GM19351 (cell line): ENCODE measurements at regions not wholly inside any gene's neighbourhood (a gene's known extent, or its start where the extent isn't known, plus 50 kb on each side); places are given as distances from the start of the nearest gene placed in this dataset.

ENCODE experiments used
- ATAC-seq: cut with Tn5 transposase; IDR thresholded peaks from one replicate; pipeline ENCODE4 v1.9.1; 2021; ENCODE audit warnings: mild to moderate bottlenecking, moderate library complexity; ENCODE audit not compliant: unreplicated experiment

- ATAC-seq: no peak
Observed at GRCh38 chr5:175246889-175247520, 197.0 kb downstream of the DRD1 start.

- ATAC-seq: no peak
Observed at GRCh38 chr5:175246242-175246888, 197.6 kb downstream of the DRD1 start.

GRCh38 chr5:175243441-175243840 is 200.5 kb downstream of the DRD1 start:
- ATAC-seq: no peak

GRCh38 chr5:175242207-175242606 is 201.8 kb downstream of the DRD1 start:
- no peak for ATAC-seq

GRCh38 chr5:175238326-175238725 is 205.7 kb downstream of the DRD1 start:
- no peak for ATAC-seq

GRCh38 chr5:175236176-175236575 is 207.8 kb downstream of the DRD1 start:
- ATAC-seq: no peak

- no peak for ATAC-seq
Observed at GRCh38 chr5:175235251-175235960, 208.6 kb downstream of the DRD1 start.

GRCh38 chr5:175230299-175230698 is 213.7 kb downstream of the DRD1 start:
- no peak for ATAC-seq

- no peak for ATAC-seq
Observed at GRCh38 chr5:175226506-175226905, 217.5 kb downstream of the DRD1 start.

- no peak for ATAC-seq
Observed at GRCh38 chr5:175223291-175223690, 220.7 kb downstream of the DRD1 start.

GRCh38 chr5:175222621-175223020 is 221.4 kb downstream of the DRD1 start:
- no peak for ATAC-seq

- no peak for ATAC-seq
Observed at GRCh38 chr5:175220549-175220948, 223.4 kb downstream of the DRD1 start.

GRCh38 chr5:175219366-175219765 is 224.6 kb downstream of the DRD1 start:
- ATAC-seq: no peak

GRCh38 chr5:175216991-175217390 is 227.0 kb downstream of the DRD1 start:
- ATAC-seq: no peak

- ATAC-seq: no peak
Observed at GRCh38 chr5:175215906-175216305, 228.1 kb downstream of the DRD1 start.

GRCh38 chr5:175214152-175214551 is 229.8 kb downstream of the DRD1 start:
- no peak for ATAC-seq

GRCh38 chr5:175211956-175212756 is 231.8 kb downstream of the DRD1 start:
- ATAC-seq: no peak

- no peak for ATAC-seq
Observed at GRCh38 chr5:175207321-175208040, 236.5 kb downstream of the DRD1 start.

- ATAC-seq: no peak
Observed at GRCh38 chr5:175206669-175207068, 237.3 kb downstream of the DRD1 start.

- no peak for ATAC-seq
Observed at GRCh38 chr5:175202463-175203068, 241.4 kb downstream of the DRD1 start.
